AML-193 (cell line): ENCODE measurements at regions not wholly inside any gene's neighbourhood (a gene's known extent, or its start where the extent isn't known, plus 50 kb on each side); places are given as distances from the start of the nearest gene placed in this dataset.

Experiments
- DNase-seq, 2 experiments: peaks; one replicate each; lab custom pipeline; 2025; lab: John Stamatoyannopoulos, UW

DNA sequence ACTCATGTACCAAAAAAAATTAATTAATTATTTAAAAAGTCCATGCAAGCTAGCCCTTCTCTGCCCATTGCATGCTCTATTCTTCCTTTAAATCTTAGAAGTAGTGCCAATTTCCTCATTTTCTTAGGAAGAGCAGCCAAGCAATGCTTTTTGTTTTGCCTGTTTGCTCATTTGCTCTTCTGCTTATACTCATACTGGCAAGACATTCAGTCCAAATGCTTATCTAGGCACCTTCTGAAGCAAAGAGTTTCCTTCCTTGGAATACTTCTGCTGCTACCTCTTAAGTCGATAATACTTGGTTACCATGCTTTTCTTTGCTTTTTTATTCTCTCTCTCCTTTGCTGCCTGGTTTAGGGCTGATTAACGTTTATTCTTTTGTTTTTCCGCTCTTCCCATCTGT is 1318.3 kb downstream of the AACS start:
- no peak for DNase-seq

DNA sequence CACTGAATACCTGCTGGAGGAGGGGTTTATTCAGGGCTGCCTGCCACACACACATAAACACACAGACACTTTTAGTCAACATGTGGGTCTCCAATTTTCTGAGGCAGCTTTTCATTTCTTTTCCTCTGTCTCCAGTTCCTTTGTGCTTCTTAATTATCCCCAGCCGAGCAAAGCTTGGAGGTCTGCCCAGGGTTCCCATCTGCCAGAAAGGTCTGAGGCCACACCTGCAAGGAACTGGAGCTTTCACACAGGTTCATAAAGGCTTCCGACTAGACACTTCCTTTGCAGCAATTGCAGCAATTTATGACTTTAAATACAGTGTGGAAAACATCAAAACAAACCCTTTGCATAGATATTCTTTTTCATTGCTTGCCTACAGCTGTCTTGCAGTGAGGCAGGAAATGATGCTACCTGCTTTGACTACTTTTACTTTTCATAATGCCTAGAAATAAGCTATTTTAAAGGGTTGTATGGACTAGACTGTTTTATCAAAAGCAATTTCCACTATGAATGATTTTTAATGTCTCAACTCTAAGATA is 1318.9 kb downstream of the AACS start:
- DNase-seq, result no peak

DNA sequence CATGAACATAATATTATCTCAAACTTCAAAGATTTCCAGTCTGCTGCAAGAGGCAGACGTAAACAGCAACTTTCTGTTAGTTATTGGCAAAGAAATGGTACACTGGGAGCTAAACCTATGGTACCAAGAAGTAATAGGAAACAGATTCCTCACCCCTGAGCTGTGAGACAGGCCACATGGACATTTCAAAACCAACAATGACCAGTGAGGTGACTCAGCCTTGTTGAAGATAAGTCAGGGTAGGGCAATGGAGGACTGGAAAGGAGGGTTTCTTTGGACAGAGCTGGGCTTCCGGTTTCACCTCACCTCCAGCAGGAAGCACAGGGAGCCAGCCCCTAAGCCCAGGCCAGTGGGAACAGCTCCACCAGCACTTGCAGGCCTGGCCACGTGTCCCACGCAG is 1320.5 kb downstream of the AACS start:
- no peak for DNase-seq

- no peak for DNase-seq
Measured at GRCh38 chr12:126389220-126389841, 1324.1 kb downstream of the AACS start.

- no peak for DNase-seq
Measured at GRCh38 chr12:126389961-126390360, 1324.7 kb downstream of the AACS start.

GRCh38 chr12:126390969-126391566 is 1325.8 kb downstream of the AACS start:
- DNase-seq, result no peak

DNA sequence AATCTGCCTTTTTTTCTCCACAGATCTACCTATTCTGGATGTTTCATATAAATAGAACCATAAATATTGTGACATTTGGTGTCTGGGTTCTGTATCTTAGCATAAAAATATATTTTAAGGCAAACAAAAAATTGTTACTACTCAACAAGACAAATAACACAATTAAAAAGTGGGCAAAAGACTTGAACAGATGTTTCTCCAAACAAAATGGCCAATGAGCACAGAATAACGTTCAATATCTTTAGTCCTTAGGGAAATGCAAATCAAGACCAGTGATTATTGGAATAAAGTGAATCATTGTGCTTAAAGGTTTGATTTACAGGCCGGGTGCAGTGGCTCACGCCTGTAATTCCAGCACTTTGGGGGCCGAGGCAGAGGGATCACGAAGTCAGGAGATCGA is 1331.3 kb downstream of the AACS start:
- DNase-seq, result no peak

GRCh38 chr12:126397071-126397581 is 1331.9 kb downstream of the AACS start:
- no peak for DNase-seq

DNA sequence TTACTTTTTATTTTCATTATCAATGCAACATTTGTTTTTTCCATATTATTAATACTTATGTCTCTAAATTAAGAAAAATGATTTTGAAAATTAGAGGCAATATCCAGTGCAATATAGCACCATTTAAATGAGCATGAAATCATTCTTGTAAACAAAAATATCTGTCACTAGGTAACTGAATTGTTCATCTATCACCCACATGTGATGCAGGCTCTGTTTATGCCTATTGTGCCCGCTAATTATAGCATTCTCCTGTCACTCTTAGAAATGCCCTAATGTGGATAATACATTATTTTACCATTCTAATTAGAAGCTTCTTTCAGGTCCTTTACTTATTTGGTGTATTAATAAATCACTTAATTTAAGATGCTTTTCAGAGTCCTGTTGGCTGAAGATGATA is 1332.4 kb downstream of the AACS start:
- no peak for DNase-seq

GRCh38 chr12:126400831-126401230 is 1335.6 kb downstream of the AACS start:
- no peak for DNase-seq

DNA sequence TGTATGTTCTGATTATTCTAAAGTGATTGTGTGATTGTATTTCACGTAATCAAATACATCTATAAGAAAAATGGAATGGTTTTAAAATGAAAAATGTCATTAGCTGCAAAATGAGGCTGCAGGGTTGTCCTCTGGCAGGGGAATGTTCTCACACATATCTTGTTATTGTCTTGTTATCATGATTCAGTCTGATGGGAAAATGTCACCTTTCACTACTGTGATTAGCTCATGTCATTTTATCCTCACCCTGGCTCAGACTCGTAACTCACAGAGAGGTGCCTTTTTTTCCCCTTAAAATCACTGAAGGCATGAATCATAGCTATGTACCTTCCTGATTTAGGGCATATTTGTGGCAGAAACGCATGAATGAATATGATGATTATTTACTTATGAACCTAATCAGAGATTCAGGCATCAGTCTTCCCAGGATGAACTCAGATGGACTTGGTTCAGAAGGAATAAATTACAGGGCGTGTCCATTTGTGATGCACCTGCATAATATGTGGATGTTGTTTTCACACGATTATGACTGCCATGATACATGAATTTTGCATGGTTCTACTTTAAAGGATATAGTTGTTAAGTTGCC is 1339.2 kb downstream of the AACS start:
- no peak for DNase-seq

GRCh38 chr12:126418400-126418799 is 1353.2 kb downstream of the AACS start:
- no peak for DNase-seq

DNA sequence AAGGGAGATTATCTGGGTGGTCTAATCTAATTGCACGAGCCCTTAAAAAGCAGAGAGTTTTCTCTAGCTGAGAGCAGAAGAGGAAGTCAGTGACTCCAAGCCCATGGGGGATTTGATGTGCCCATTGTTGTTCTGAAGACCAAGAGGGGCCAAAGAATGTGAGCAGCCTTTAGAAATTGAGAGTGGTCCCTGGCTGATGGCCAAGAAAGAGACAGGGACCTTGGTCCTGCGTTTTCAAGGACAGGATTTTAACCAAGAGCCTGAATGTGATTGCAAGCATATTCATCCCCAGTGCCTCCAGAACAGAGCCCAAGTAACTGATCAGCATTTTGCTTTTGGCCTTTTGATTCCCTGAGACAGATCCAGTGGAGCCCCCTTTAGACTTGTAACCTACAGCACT is 1353.9 kb downstream of the AACS start:
- no peak for DNase-seq

- DNase-seq, result no peak
Measured at GRCh38 chr12:126424696-126425095, 1359.5 kb downstream of the AACS start.

DNA sequence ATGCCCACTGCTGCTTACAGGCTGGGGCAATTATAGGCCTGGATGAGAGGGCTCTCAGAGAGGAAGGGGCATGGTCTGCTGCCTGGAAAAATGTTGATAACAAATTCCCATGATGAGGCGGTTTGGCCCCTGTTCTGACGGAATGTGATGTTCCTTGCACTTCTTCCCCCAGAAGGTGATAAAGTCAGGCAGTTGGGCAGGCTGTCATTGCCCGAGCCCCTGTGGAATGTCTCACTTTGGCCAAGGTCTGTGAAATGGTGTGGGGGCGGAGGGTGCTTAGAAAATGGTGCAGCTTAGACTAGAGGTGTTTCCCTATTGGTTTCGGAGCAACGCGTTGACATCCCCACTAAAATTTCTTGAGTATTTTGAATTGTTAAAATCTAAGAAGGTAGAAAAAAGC is 1360.0 kb downstream of the AACS start:
- no peak for DNase-seq

DNA sequence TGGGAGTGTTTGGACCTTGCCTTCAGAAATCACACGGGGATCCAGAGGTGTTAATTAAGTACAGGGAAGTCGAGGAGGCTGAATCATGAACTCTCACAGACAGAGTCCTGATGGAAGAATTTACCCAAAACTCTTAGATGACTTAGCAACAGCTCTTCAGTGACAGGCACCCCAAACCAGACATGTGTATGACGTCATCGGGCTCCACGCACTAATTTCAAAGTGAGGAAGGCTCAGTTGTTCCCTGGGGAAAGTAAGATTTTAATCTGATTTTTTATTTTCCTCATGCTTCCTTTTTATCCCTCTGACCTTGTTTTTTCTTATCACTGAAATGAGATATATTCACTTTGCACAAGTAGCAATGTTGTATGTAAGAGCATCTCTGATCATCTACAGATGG is 1363.5 kb downstream of the AACS start:
- no peak for DNase-seq

DNA sequence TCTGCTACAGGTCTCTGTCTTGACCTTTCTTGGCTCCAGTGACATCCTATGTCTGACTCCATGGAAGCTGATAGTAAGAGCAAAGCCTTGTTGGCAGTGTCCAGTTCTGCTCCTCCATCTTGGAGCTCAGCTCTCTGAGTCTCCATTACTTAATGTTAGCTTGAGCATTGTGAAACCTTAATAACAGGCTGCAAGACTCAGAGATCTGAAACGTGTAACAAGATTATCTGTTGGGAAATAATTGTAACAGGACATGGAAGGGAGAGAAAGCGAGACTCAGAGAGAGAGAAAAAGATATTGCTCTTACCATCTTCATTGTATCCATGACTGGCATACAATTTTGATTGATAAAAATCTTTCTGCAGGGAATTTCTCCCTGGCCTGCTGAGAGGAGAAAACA is 1365.7 kb downstream of the AACS start:
- no peak for DNase-seq

GRCh38 chr12:126431767-126432166 is 1366.5 kb downstream of the AACS start:
- no peak for DNase-seq

GRCh38 chr12:126432780-126433179 is 1367.5 kb downstream of the AACS start:
- no peak for DNase-seq

- no peak for DNase-seq
Measured at GRCh38 chr12:126434412-126434985, 1369.3 kb downstream of the AACS start.

- no peak for DNase-seq
Measured at GRCh38 chr12:126436041-126436440, 1370.8 kb downstream of the AACS start.

DNA sequence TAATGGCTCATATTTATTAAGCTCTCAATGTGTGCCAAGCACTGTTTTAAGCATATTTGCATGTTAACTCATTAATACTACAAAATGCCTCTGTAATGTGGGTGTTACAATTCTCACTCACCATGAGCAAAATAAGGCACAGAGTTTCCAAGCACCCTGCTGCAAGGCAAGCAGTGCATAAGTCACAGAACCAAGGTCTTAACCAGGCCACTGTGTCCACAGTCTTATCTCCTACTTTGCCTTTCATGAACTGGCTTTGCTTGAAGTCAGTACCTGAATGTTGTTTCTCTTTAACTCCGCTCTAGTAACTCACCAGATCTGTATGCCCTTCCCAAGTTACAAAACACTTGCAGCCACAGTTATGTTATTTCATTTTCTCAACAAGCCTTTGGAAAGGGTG is 1372.7 kb downstream of the AACS start:
- no peak for DNase-seq

- DNase-seq, result no peak
Measured at GRCh38 chr12:126443977-126444376, 1378.7 kb downstream of the AACS start.
